GM19193 (cell line): ENCODE measurements at regions not wholly inside any gene's neighbourhood (a gene's known extent, or its start where the extent isn't known, plus 50 kb on each side); places are given as distances from the start of the nearest gene placed in this dataset.

Experiments
- POLR2A ChIP-seq: IDR thresholded peaks from 4 replicates; pipeline ENCODE4 v1.6.1; 2011; ENCODE audit not compliant: insufficient read depth, insufficient read length; ENCODE audit errors: extremely low read depth

DNA sequence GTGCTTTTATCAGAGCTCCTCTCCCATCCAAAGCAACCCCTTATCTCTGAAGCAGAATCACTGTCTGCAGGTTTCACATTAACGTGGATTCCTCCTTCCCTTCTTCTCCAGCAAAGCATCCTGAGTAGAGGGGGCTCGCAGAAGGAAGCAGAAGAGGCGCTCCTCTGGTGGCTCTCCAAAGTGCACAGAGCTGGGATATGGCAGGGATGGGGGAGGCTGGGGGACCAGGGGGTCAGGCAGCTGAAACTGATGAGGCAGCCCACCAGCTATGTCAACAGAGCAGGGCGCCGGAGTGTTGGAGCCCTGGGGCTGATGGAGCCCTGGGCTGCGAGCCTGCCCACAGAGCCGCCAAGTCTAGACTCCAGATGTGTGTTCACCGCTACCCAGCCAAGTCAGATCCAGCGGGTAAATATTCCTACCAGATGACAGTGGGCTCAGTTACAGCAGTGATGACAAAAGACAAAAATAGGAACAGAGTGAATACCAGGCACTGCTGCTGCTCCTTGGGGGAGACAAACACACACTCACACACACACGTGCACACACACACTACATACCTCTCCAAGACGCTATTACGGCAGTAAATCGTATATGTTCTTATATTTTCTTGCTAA lies 678.3 kb upstream of the ID2 start:
- no peak for TF ChIP-seq POLR2A

DNA sequence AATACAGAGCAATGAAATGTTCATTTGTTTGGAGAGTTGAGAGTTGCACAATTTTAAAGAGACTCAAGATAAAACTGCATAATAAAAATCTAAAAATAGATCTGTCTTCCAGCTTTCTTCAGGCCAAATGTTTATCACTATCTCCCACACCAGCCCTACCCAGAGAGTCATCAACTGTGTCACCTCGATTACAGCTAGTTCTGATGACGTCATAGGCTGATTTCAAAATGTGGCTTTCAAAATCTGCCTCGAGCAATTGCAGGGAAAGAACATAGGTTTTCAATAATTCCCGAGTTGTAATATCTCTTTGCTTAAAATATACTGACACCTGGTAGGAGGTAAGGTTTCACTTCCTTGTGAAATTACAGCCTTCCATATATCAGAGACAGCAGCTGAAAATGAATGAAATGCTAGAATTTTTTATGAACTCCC lies 677.6 kb upstream of the ID2 start:
- TF ChIP-seq POLR2A, result no peak

GRCh38 chr2:8006181-8006580 lies 675.7 kb upstream of the ID2 start:
- TF ChIP-seq POLR2A, result no peak

GRCh38 chr2:8006626-8007025 lies 675.2 kb upstream of the ID2 start:
- TF ChIP-seq POLR2A, result no peak

DNA sequence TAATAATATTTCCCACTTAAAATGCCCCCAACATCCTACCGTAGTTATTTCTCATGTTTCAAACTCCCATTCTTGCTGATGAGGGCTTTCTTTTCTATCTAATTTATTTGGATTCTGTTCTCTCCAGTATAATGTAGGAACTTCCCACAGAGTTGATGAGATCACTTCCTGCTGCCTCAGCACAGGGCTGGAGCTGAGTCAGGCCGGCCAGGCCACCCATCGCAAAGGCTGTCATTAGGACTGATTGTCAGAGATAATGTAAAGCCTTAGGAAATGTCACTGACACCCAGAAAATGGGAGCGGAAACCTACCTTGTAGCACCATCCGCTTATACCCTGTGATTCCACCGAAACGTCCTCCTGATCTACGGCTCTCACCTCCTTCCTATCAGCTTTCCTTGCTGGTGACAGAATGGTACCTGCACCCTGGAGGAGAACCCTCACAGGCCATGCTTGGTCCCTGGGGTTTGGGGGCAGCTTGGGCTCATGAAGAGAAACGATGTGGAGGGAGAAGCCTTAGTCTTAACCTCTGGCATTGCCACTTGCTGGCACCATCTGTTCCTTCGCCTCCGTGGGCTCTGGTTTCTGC lies 672.8 kb upstream of the ID2 start:
- TF ChIP-seq POLR2A, result no peak

DNA sequence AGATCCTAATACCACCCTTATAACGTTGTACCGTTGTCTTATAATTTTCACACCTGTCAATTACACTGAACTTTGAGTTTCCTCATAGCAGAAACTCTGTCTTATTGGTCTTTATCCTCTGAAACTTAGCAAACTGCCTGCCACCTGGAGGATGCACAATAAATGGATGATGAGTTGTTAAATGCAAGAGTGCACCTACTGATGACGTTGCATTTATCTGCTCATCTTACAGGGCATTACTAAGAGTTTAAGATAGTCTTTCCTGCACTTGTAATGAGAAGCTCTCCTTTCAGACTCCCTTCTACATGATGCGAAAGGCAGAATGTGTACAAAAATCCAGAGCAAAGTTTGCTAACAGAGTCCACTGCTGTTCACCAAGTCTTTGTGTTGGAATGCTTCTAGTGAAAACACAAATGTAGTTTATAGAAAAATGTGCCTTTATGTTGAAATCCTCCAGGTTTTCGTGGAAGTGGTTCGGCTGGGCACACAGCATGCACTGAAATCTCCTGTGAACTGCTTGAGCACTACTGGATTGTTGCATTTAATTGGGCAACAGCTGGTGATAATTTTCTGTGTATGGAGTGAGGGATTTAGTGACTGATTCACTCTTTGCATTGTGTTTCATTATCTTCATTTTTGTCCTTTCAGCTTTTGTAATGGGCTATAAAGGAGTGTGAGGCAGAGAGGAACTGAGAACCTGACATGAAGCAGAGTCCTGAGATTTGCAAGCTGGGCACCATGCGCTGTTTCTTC lies 665.8 kb upstream of the ID2 start:
- no peak for TF ChIP-seq POLR2A

DNA sequence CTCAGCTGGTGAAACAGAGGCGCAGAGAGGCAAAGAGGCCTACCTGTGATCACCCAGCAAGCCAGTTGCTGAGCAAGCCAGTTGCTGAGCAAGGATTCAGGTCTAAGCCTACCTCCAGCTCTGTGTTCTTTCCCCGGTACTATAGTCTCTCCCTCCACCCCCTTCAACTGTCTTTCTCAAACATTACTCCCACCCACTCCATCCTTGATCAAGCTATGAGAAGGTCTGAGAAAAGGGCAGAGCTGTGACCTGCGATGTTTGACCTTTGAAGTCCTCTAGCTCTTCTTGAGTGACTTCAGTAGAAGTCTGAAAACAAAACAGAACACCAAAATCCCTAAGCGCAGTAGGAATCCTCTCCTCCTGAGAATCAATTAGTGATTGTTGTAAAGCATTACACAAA lies 665.2 kb upstream of the ID2 start:
- TF ChIP-seq POLR2A, result no peak

DNA sequence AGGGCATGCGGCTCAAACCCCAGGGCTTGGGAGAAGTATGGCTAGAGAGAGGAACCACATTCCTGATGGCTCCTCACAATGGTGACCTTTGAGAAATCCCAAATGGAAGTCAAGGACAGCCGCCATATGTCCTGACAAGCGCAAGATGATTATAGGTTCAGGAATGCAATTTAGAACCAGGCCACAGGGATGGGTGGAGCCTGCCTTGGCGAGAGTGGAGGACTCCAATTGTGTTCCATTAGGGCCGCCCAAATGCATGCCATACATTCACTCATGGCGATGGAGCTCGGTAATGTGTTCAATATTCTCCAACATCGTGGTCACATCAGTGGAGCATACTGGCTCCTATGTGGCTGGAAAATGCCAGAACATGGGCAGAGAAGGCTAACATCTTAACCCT lies 662.9 kb upstream of the ID2 start:
- no peak for TF ChIP-seq POLR2A

- no peak for TF ChIP-seq POLR2A
These were observed 661.9 kb upstream of the ID2 start for GRCh38 chr2:8019934-8020333.

DNA sequence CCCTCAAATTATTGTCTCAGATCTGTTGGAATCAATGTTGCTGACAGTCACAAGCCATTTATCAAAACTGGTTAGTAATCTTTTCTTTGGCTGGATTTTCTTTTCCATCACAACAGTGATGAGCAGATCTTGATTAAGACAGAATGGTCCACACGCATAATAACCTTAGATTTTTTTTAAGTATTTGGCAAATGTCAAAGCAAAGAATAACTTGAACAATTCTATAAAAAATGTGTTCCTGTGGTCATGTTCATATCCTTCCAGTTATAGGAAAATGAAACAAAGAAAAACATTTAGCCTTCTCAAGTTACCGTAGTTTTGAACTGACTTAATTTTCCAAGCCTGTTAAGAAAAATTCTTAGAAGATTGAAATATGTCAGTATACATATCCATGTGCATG lies 659.9 kb upstream of the ID2 start:
- no peak for TF ChIP-seq POLR2A

GRCh38 chr2:8022908-8023640 lies 658.8 kb upstream of the ID2 start:
- TF ChIP-seq POLR2A, result no peak

DNA sequence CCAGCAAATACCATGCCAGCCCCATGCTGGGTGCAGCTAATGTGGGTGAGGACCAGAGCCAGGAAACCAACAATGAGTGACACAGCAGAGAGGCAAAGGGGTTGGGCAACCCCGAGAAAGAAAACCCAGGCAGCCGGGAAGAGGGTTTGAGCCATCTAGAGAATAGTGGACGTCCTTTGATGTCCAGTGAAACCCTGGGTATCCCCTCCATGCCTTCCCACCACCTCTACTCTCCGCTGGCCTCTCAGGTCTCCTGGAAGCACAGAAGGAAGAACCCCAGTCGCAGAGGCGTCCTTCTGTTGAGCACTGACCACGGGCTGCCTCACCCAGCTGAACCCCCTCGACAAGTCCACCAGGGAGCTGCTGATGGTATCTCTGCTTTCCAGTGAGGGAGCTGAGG lies 657.4 kb upstream of the ID2 start:
- no peak for TF ChIP-seq POLR2A

DNA sequence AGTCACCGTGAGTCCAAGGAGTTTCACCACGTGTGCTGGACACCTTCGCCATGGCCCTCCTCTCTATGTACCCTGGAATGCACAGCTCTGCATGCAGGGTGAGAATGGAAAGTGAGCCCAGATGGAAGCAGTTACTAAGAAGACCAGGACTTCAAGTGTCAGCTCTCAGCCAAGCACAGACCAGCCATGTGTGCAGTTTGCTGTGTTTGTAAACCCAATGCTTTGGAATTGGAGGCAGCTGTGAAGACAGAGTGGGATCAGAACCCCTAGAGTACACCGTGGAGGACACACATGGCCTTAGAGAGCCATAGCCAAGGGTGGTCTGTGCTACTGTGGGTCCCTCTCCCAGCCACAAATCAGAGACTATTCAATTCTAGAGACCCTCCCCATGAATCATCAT lies 655.5 kb upstream of the ID2 start:
- no peak for TF ChIP-seq POLR2A

- no peak for TF ChIP-seq POLR2A
These were observed 654.5 kb upstream of the ID2 start for GRCh38 chr2:8027387-8027786.

DNA sequence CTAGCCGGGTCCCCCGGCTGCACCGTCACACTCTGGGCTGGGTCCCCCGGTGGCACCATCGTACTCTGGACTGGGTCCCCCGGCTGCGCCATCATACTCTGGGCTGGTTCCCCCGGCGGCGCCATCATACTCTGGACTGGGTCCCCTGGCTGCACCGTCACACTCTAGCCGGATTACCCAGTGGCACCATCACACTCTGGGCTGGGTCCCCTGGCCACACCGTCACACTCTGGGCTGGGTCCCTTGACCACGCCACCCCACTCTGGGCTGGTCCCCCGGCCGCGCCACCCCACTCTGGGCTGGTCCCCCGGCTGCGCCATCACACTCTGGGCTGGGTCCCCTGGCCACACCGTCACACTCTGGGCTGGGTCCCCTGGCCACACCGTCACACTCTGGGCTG lies 653.8 kb upstream of the ID2 start:
- TF ChIP-seq POLR2A, result no peak
